ENCODE measurements at regions not wholly inside any gene's neighbourhood (a gene's known extent, or its start where the extent isn't known, plus 50 kb on each side); places are given as distances from the start of the nearest gene placed in this dataset.
"Not testable (repeated sequence)": the region's sequence is repeated elsewhere in the genome, so short reads cannot be mapped to it uniquely, and the experiment has no call there.

DNA sequence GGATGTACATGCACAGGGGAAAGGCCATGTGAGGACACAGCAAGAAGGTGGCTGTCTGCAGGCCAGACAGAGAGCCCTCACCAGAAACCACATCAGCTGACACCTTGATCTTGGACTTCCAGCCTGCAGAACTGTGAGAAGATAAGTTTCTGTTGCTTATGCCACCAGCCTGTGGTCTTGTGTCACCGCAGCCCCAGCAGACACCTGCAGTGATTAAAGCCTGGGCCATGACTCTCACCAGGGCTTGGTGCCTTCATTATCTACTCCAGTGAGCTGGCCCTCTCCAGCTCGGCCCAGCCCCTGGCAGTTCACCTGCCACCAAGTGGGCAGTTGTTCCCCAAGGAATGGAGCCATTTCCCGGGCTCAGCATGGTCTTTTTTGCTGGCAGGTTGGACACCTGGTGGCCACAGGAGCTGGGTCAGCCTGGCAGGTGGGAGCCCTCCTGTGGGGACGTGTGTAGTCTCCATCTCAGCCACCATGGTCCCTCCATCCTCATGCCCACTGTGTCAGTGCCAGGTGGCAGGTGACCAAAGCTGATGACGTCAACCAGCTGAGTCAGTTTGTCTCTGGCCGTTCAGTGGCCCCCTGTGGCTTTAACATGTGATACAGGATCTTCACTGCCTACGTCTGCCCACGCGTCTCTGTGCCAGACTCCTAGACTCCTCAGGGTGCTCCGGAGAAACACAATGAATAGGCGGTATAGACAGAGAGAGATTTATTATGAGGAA, 99.9 kb upstream of the PPP1R26 start:
- no peak for DNase-seq (ENCODE audit: low spot score)

DNA sequence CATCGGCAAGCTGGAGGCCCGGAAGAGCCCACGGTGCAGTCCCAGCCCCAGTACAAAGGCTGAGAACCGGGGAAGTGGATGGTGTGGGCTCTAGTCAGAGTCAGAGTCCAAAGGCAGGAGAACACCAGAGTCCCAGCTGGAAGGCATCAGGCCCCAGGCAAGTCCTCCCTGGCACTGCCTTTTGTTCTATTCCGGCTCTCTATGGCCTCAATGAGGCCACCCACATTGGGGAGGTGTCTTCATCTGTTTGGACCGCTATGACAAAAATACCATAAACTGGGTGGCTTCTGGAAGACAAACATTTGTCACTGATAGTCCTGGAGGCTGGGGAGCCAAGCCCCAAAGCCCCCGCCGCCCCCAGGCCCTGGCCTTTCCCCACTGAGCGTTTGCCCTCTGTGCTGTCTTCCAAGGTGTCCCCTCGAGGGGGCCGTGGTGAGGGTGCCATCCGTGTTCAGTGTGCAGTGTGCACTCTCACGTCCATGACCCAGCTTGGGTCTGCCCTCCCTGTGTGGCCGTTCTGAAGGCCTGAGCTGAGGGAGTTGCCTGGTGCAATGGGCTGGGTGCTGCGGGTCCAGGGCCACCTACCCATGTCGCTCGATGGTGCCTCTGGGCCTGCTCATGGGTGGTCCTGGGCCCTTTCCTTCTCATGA, 99.1 kb upstream of the PPP1R26 start:
- no peak for DNase-seq (ENCODE audit: low spot score)

DNA sequence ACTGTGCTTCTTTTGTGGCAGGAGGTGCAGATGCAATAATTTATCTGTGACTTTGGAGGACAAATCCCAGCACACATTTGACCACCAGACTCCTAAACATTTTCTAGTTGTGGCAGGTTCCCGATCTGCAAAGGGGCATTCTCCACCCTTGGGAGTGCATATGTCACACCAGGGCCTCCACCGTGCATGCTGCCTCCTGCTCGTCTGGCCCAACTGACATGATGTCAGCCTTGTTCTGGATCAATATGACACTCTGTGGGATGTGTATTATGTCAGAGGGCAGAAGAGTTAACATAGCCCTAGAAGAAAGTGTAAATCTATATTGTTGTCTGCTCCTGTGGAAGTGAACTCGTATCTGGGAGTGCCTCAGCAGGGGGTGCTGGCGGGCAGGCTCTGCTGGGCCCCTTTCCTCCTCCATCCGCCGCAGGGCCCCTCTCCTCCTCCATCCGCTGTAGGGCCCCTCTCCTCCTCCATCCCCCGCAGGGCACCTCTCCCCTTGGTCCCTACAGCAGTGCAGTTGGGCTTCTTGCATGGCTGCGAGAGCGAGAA, 97.7 kb upstream of the PPP1R26 start:
- no peak for DNase-seq (ENCODE audit: low spot score)

DNA sequence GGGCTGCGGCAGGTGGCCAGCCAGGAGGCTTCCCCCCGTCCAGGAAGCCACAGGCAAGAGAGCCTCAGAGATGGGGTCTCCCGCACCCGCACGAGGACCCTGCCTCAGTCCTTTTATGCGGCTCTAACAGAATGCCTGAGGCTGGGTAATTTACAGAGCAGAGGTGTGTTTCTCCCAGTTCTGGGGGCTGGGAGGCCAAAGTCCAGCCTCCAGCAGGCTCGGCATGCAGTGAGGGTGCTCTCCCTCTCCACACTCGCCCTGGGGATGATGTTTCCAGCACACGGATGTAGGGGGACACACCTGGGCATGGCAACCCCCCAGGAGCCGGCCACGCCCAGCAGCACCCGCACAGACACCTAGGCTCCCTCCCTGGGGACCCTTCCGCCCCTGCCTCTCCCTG, 95.4 kb upstream of the PPP1R26 start:
- DNase-seq (ENCODE audit: low spot score), result no peak

DNA sequence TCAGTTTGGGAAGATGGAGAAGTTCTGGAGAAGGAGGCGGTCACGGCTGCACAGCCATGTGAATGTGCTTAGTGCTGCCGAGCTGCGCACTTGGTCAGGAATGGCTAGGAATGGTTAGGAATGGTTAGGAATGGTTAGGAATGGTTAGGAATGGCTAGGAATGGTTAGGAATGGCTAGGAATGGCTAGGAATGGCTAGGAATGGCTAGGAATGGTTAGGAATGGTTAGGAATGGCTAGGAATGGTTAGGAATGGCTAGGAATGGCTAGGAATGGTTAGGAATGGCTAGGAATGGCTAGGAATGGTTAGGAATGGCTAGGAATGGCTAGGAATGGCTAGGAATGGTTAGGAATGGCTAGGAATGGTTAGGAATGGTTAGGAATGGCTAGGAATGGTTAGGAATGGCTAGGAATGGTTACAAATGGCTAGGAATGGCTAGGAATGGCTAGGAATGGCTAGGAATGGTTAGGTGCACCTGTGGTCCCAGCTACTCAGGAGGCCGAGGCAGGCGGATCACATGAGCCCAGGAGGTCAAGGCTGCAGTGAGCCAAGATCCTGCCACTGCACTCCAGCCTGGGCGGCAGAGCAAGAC, 94.7 kb upstream of the PPP1R26 start:
- DNase-seq (ENCODE audit: low spot score), result not testable (repeated sequence)

DNA sequence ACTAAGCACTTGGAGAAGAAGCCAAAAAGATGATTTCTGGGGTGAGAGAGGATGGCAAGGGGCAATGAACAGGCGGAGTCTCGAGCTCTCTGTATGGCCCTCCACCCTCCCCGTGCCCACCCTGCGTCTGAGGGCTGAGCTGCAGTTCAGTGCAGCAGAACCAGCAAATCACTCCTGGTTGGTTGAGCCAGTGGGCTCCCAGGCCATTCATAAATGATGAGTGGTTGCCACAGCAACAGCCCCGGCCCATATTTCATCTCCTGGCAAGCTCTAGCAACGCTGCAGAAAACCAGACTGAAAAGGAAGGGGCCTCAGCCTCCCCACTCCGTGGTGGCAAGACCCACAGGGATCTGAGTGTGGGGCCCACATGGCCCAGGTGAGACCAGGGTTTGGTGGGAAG, 93.8 kb upstream of the PPP1R26 start:
- no peak for DNase-seq (ENCODE audit: low spot score)

DNA sequence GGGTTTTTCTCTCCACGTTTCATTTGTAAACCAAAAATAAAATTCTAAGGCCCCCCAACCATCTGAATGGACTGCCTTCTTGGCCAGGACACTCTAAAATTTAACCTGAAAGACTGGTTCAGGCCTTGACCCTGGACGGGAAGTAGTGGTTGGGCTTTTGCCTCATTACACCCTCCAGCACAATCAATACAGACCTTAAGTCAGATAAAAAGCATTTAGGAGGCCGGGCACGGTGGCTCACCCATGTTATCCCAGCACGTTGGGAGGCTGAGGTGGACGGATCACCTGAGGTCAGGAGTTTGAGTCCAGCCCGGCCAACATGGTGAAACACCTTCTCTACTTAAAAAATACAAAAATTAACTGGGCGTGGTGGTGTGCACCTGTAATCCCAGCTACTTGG, 91.6 kb upstream of the PPP1R26 start:
- no peak for DNase-seq (ENCODE audit: low spot score)

DNA sequence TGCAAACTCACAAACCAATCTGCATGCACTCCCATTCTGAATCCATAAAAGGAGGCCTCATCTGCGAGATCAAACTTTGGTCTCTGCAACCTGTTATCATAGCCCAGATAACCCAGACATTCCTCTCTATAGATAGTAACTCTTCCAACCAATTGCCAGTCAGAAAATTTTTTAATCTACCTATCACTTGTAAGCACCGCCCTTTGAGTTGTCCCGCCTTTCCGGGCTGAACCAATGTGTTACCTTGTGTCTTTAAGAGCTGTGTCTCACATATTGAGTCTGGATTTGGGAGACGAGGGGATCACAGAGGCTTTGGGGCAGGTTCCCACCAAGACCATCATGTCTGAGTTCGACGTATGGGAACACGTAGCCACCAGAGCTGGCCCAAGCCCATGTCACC, 91.1 kb upstream of the PPP1R26 start:
- no peak for DNase-seq (ENCODE audit: low spot score)

DNA sequence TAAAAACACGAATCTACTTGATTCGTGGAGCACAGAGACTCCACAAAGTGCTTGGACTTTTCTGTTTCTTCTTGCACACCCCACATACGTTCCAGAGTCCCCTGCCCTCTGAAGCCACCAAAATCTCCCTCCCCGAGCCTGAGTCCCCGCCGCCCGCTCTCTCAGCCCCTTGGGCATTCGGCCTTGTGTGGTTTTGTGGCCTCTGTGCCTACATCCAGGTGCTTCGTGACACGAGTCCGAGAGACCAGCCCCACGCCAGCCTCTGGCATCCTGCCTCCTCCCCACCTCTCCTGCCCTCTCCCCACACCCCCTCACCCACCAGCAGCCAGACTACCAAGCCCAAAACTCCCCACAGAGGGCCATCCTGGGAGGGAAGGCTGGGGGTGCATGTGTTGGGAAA, 87.8 kb upstream of the PPP1R26 start:
- no peak for DNase-seq (ENCODE audit: low spot score)

DNA sequence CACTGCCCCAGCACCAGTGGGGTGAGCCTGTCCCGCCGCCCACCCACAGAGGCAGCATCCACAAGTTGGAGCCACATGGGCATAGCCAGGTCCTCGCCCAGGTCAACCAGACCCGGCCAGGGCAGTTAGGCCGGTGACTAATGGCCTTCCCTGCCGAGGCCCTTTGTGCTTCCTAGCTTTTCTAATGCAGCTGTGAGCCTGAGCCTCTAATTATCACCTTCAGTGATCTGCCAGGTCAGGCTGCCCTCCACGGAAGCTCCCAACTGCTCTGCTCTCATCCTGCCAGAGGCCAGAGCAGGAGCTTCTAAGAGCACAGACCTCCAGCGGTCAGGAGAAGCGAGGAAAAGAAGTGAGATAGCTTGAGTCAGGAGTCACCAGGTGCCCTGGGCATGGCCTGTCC, 87.1 kb upstream of the PPP1R26 start:
- DNase-seq (ENCODE audit: low spot score), result no peak

DNA sequence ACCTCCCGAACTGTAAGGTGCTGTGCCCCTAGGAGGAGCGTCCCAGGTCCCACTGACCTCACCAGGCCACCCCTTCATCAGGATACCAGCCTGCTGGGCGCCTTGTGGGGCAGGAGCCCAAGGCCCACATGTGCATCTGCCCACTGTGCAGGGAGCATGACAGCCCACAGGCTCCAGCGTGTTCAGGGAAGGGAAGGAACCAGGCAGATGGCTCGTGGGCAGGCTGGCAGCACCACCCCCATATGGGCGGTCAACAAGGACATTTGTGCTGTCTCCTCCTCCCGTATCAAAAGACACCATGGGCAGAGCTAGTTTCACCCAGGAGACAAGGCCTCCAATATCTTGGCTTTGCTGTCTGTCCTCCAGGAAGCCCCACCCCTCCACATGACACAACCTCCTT, 85.5 kb upstream of the PPP1R26 start:
- no peak for DNase-seq (ENCODE audit: low spot score)

DNA sequence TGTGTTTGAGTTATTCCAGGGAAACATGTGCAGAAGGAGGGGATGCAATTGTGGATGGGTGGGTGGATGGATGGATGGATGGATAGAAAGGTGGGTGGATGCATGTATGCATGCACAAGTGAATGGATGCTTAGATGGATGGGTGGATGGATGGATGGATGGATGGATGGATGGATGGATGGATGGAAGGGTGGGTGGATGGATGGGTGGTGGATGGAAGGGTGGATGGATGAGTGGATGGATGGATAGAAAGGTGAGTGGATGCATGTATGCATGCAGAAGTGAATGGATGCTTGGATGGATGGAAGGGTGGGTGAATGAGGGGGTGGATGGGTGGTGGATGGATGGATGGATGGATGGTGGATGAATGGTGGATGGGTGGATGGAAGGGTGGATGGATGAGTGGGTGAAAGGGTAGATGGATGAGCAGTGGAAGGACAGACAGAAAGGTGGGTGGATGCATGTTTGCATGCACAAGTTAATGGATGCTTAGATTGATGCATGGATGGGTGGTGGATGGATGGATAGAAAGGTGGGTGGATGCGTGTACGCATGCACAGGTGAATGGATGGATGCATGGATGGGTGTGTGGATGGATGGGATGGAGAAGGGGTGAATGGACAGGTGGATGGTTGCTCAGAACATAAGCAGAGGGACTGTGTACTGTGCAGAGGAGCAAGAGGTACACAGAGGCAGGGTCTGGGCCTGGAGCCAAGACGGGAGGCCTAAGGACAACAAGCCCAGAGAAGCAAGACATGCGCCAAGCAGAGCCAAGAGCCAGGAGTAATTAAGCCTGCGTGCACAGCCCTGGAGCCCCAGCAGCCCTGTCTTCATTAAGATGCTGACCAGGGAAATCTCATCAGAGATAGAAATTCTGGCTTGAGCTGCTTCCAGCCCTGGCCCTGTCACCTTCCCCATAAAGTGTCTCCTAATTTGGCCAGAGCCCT, 84.6 kb upstream of the PPP1R26 start:
- no peak for DNase-seq (ENCODE audit: low spot score)

DNA sequence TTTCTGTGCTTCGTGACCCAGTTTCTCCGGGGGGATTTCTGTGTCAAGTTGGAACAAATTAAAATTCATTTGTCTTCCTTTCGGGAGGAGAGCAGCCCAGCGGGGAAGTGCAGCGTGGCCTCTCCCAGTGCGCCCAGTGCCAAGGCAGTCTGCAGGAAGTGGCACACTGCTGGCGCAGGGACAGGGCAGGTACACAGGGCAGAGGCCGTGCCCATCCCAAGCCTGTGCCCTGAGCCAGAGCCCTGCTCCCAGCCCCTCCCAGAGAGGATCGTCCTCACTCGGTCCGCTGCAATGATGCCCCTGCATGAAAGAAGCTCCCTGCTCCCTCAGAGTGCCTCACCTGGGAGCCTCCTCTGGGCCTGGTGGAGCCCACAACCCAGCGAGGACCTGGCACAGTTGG, 82.4 kb upstream of the PPP1R26 start:
- no peak for DNase-seq (ENCODE audit: low spot score)

DNA sequence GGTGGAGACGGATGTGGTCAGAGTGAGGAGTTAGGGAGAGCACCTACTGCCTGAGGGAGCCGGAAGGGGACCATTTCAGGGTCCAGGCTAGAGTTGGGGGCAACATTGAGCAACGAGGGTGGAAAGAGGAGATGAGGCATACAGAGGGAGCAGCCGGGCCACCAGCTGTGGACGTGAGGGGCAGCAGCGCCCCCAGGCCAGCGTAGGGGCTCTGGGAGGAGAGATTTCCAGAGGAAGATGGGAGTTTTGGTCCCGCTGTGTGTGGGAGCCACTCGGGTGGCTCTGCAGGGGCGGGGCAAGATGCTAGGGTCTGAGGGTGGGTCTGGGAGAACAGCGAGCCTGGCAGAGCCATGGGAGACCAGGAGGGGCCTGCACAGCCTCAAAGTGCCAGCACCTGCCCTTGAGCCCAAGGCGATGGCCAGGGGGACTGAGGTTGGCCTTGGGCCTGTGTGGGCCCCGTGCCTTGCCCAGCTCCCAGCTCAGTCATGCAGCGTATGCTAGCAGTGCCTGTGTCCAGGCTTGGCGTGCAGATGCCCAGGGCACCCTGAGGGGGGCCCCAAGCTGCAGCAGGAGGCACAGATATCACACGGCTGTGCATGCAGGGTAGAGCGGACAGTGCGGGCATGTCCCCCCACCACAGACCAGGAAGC, 80.5 kb upstream of the PPP1R26 start:
- DNase-seq (ENCODE audit: low spot score), result no peak

DNA sequence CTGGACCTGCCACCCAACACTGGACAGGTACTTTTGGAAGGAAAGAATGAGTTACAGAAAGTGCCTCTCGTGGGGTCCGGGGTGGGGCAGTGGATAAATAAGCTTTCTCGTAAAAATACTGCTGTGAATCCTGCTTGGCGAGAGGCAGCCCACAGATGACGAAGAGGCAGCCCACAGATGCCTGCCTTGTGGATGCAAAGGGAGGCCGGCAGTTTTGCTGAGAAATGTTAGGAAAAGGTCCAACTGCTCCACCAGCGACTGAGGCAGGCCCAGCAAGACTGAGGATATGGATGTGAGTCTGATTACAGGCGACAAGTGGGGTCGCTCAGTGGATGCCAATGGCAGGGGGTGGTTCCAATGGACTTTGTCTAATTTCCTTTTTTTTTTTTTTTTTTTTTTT, 79.1 kb upstream of the PPP1R26 start:
- no peak for DNase-seq (ENCODE audit: low spot score)

DNA sequence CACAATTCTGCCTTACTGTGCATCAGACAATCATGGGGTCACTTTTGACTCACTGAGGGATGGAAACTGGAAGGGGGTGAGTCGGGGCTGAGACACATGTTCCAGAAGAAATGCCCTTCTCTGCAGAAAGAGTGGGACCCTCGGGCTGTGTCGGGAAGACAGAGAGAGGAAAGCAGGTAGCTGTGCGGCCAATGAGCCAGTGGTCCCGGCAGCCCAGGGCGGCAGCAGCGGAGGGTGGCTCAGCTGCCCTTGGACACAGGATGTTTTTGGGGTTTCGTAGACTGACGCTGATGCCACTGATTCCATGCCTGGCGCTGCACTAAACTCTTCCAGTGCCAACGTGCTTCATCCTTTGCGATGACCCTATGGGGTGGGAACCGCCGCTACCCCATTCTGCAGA, 78.4 kb upstream of the PPP1R26 start:
- DNase-seq (ENCODE audit: low spot score), result no peak

DNA sequence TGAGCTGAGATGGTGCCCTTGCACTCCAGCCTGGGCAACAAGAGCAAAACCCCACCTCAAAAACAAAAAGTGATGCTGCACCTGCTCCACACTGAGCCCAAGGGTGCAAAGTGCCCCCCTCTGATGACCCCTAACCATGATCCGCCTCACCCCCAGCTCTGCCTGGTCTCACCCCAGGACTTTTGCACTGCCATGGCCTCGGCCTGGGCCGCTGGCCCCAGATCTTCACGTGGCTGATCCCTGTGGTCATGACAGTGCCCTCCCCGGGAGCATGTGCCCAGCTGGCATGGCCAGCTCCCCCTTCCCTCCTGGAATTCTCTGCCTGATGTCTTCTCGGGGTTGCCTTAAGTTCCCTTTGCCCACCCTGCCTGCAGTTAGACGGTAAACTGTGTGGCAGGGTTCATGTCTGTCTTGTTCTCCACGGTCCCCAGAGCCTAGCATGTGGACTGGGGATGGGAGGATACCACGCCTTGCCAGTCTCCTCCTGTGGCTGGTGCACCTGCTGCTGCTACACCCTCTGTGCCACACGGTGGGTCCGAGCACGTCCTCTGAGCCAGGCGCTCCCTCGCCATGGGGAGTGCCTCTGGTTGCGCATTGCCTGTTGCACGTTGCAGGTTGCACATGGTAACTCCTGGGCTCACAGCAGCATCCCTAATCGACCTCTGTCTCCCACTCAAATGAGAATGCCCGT, 77.4 kb upstream of the PPP1R26 start:
- no peak for DNase-seq (ENCODE audit: low spot score)

DNA sequence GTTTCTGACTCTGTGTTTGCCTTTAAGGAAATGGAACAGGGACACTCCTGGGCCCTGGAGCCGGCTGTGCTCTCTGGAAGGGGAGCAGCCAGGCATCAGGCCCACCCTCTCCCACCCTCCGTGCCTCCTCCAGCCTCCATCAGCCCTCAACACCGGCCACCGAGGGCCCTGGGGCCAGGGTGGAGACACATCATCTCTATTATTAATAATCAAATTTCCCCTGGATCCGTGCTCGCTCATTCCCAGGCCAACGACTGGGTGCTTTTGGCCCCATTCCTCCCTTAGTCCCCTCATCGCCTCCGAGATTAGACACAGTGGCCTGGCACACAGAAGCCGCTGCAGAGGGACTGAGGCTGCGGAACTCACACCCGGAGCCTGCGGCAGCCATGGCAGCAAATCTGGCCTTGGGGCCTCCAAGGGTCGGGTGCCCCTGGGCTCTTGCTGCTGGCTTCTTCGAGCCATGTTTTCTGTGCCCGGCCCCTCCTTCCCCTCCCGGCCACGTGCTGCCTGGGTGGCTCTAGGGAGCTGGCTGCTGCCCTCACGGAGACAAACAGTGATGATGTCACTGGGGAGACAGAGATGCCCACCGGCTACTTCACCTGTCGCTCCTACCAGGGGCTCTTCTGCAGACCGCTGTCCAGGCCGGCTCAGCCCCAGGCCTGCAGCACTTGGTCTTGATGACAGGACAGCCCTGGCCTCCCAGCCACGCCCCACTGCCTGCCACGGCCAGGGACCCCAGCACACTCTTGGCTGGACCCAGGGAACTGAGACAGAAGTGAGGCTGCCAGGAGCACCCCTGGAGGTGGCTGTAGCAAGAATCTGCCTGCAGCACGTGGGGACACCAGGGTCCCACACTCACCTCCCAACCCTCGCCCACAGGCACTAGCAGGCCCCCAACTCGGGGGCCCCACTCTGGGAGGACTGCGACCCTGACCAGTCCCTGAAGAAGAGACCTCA, 76.6 kb upstream of the PPP1R26 start:
- DNase-seq (ENCODE audit: low spot score), result no peak

DNA sequence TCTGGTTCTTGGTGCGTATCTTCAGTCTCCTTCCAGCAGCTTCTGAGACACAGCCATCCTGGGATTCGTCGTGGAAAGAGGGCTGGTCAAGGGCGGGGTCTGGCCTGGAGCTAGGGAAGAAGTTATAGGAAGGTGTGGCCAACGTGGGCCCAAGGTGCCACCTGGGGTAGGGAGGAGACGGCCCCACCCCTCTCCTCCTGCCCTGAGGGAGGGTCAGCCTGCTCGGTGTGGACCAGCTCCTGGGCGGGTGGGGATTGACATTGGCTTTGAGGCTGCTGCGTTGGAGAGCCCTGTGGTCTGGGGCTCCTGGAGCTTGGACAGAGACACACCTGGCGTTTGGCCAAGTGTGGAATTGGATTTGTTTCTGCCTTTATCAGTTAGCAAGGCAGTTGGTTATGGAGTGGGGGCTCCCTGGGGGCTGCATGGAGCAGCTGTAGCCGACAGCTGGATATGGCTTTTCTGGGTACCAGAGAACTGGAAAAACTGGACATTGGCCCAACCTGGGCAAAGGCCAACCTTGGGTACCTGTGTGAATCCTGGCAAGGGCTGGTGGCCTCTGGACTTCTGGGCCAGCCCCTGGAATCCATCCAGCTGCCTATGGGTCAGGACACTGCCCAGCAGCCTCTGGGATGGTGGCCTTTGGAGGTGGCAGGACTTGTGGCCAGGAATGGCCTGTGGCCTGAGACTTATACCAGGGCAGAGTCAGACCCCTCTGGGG, 75.7 kb upstream of the PPP1R26 start:
- DNase-seq (ENCODE audit: low spot score), result no peak

Measured in mucosa of gallbladder (tissue), 1 donor.